H1 (cell line): ENCODE measurements at regions not wholly inside any gene's neighbourhood (a gene's known extent, or its start where the extent isn't known, plus 50 kb on each side); places are given as distances from the start of the nearest gene placed in this dataset.

Experiments
- YY1 ChIP-seq: IDR thresholded peaks from 2 replicates; pipeline ENCODE4 v1.6.1; 2011; ENCODE audit warnings: low read depth, mild to moderate bottlenecking, low read length
- TF ChIP-seq, protein P1 (sequence below), 3 experiments: IDR thresholded peaks; 1 replicate in 2 of 3; 2 replicates in 1 of 3; pipeline versions ENCODE4 v1.5.1 to v1.6.1; 2011; ENCODE audit warnings: low read length in 3 of 3, mild to moderate bottlenecking in 3 of 3, inconsistent platforms in 2 of 3, low read depth in 1 of 3, moderate library complexity in 1 of 3; ENCODE audit not compliant: insufficient read depth in 1 of 3; ENCODE audit errors: control extremely low read depth in 1 of 3

DNA sequence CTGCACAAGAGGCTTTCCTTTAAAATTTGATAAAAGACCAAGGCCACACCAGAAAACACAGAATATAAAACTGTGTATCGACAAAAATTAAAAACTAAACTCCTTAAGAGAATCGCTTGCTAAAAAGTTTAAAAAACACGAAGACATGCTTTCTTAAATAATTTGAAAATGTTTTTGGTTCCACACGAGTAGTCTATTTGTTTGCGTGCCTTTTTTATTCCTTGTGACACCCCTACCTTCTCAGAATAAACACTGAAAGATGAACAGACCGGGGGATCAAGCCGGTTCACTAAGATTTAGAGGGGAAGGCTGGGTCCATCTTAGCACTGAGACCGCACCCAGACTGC lies 256.4 kb upstream of the STARD13 start:
- TF ChIP-seq, protein P1, sequence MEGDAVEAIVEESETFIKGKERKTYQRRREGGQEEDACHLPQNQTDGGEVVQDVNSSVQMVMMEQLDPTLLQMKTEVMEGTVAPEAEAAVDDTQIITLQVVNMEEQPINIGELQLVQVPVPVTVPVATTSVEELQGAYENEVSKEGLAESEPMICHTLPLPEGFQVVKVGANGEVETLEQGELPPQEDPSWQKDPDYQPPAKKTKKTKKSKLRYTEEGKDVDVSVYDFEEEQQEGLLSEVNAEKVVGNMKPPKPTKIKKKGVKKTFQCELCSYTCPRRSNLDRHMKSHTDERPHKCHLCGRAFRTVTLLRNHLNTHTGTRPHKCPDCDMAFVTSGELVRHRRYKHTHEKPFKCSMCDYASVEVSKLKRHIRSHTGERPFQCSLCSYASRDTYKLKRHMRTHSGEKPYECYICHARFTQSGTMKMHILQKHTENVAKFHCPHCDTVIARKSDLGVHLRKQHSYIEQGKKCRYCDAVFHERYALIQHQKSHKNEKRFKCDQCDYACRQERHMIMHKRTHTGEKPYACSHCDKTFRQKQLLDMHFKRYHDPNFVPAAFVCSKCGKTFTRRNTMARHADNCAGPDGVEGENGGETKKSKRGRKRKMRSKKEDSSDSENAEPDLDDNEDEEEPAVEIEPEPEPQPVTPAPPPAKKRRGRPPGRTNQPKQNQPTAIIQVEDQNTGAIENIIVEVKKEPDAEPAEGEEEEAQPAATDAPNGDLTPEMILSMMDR (IDR thresholded peaks at IDR 0.05; ENCODE audit: control extremely low read depth in 1 of 3, insufficient read depth in 1 of 3, low read depth in 1 of 3, low read length in 3 of 3), result no peak
- TF ChIP-seq YY1, result no peak
